Neuronal stem cell (in vitro differentiated cells): ENCODE measurements at regions not wholly inside any gene's neighbourhood (a gene's known extent, or its start where the extent isn't known, plus 50 kb on each side); places are given as distances from the start of the nearest gene placed in this dataset.

ENCODE experiments used
- DNase-seq: peaks from one replicate; pipeline ENCODE4 v3.0.0-alpha.2; 2013; ENCODE audit warnings: low spot score
- H2AFZ ChIP-seq: one replicate; pipeline ENCODE4 v1.6.1; 2013; ENCODE audit warnings: mild to moderate bottlenecking, low read length, inconsistent platforms
- H2AK5ac ChIP-seq: 2 replicates; pipeline ENCODE4 v1.6.1; 2013; ENCODE audit warnings: low read depth, mild to moderate bottlenecking, inconsistent platforms, low read length, moderate library complexity, mixed read lengths
- H2BK120ac ChIP-seq: 2 replicates; pipeline ENCODE4 v1.6.1; 2013; ENCODE audit warnings: low read depth, mild to moderate bottlenecking, inconsistent platforms, low read length, moderate library complexity, mixed read lengths
- H2BK12ac ChIP-seq: one replicate; pipeline ENCODE4 v1.6.1; 2013; ENCODE audit warnings: low read length, inconsistent platforms
- H2BK15ac ChIP-seq: 2 replicates; pipeline ENCODE4 v1.6.1; 2013; ENCODE audit warnings: mild to moderate bottlenecking, low read length, inconsistent platforms, mixed read lengths
- H2BK5ac ChIP-seq: one replicate; pipeline ENCODE4 v1.6.1; 2013; ENCODE audit warnings: inconsistent platforms, mild to moderate bottlenecking, low read length, moderate library complexity
- H3K14ac ChIP-seq: one replicate; pipeline ENCODE4 v1.6.1; 2013; ENCODE audit warnings: low read length, inconsistent platforms
- H3K18ac ChIP-seq: 2 replicates; pipeline ENCODE4 v1.6.1; 2013; ENCODE audit warnings: low read length, inconsistent platforms
- H3K23ac ChIP-seq: 2 replicates; pipeline ENCODE4 v1.6.1; 2013; ENCODE audit warnings: low read depth, mild to moderate bottlenecking, mixed read lengths, low read length, inconsistent platforms; ENCODE audit not compliant: poor library complexity
- H3K27ac ChIP-seq: replicated peaks from 3 replicates; pipeline ENCODE4 v1.5.1; 2013; ENCODE audit warnings: low read length, inconsistent platforms
- H3K27me3 ChIP-seq, 3 experiments: 2 replicates each; pipeline ENCODE4 v1.6.1; 2013; ENCODE audit warnings: low read length in 3 of 3, mild to moderate bottlenecking in 2 of 3, inconsistent platforms in 1 of 3, low read depth in 1 of 3, mixed read lengths in 1 of 3, moderate library complexity in 1 of 3; ENCODE audit not compliant: control insufficient read depth in 3 of 3, insufficient read depth in 3 of 3
- H3K36me3 ChIP-seq, 2 donors: replicated peaks in 1 of 2; 2 replicates each; pipeline ENCODE4 v1.6.1; 2013; ENCODE audit warnings: low read length in 2 of 2; ENCODE audit not compliant: control insufficient read depth in 2 of 2, insufficient read depth in 2 of 2
- H3K4ac ChIP-seq: 2 replicates; pipeline ENCODE4 v1.6.1; 2013; ENCODE audit warnings: inconsistent platforms, mild to moderate bottlenecking, low read length, moderate library complexity
- H3K4me1 ChIP-seq, 2 donors: 1 replicate in 1 of 2; 2 replicates in 1 of 2; pipeline ENCODE4 v1.6.1; 2013; ENCODE audit warnings: low read length in 2 of 2, low read depth in 1 of 2; ENCODE audit not compliant: control insufficient read depth in 2 of 2, insufficient read depth in 1 of 2
- H3K4me2 ChIP-seq: one replicate; pipeline ENCODE4 v1.6.1; 2013; ENCODE audit warnings: mild to moderate bottlenecking, low read length, inconsistent platforms; ENCODE audit not compliant: insufficient read depth, poor library complexity, severe bottlenecking
- H3K4me3 ChIP-seq, 2 donors: 2 replicates each; pipeline ENCODE4 v1.5.1; 2013; ENCODE audit warnings: low read length in 2 of 2, mild to moderate bottlenecking in 2 of 2, inconsistent platforms in 1 of 2, moderate library complexity in 1 of 2
- H3K79me1 ChIP-seq: one replicate; pipeline ENCODE4 v1.6.1; 2013; ENCODE audit warnings: low read depth, mild to moderate bottlenecking, inconsistent platforms, low read length, moderate library complexity
- H3K9ac ChIP-seq: one replicate; pipeline ENCODE4 v1.6.1; 2013; ENCODE audit warnings: mild to moderate bottlenecking, low read depth, low read length, inconsistent platforms; ENCODE audit not compliant: poor library complexity
- H3K9me3 ChIP-seq, 2 donors: replicated peaks in 1 of 2; 2 replicates each; pipeline versions ENCODE3 to v1.6.1; 2013; ENCODE audit warnings: low read length in 2 of 2, mild to moderate bottlenecking in 2 of 2, inconsistent platforms in 1 of 2, low read depth in 1 of 2, mixed read lengths in 1 of 2, moderate library complexity in 1 of 2; ENCODE audit not compliant: control insufficient read depth in 2 of 2, insufficient read depth in 1 of 2
- H4K8ac ChIP-seq: one replicate; pipeline ENCODE4 v1.6.1; 2013; ENCODE audit warnings: low read depth, mild to moderate bottlenecking, inconsistent platforms, low read length, moderate library complexity
- H4K91ac ChIP-seq: one replicate; pipeline ENCODE4 v1.6.1; 2013; ENCODE audit warnings: low read length, low read depth, mild to moderate bottlenecking, inconsistent platforms; ENCODE audit not compliant: poor library complexity
- WGBS, 2 donors: extraction: QIAGEN DNeasy Blood & Tissue Kit; methylation state at CpG; one replicate each; pipeline ENCODE4 v1.1.7; 2013; ENCODE audit warnings: missing lambda C conversion rate in 2 of 2, mixed read lengths in 1 of 2; ENCODE audit not compliant: insufficient read length in 2 of 2, insufficient replicate concordance in 1 of 2; ENCODE audit errors: extremely low coverage in 2 of 2; 5-methylcytosine and 5-hydroxymethylcytosine counted together

DNA sequence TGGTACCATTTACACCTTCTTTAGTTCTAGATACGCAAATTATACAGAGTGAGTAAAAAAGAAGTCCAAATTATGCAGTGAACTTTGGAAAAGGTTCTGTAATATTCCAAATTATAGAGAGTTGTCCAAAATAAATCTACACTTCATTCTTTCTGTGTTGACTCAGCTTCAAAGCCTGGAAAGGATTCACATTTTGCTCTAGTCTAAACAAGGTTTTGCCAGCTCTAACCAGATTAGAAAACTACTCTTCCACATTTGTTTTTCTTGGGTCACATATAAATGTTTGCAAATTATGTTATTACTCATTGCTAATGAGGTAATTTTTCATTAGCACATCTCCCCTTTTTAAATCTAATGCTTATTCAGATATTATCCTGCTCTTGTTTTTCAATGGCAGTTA is 1562.4 kb upstream of the SEL1L start:
- no peaks in the 10 kb centered on the region for H3K79me1 ChIP-seq
- DNase-seq, result no peak
- no peak overlapping the region for H3K4me3 ChIP-seq
- no peak overlapping the region for H2AFZ ChIP-seq
- no CpG with 5 or more reads among the region's 1 CpG for WGBS, 2 donors
- no peak overlapping the region for H2BK15ac ChIP-seq
- no peak overlapping the region for H4K91ac ChIP-seq
- no peak overlapping the region for H3K27ac ChIP-seq
- no peaks in the 10 kb centered on the region for H3K4me1 ChIP-seq
- no peak overlapping the region for H3K4me2 ChIP-seq
- H2AK5ac ChIP-seq, result no peak overlapping the region
- no peak overlapping the region for H2BK120ac ChIP-seq
- H3K36me3 ChIP-seq, result no peaks in the 10 kb centered on the region
- no peak overlapping the region for H3K23ac ChIP-seq
- H3K9ac ChIP-seq, result no peak overlapping the region
- H3K18ac ChIP-seq, result no peak overlapping the region
- H3K9me3 ChIP-seq, result no peaks in the 10 kb centered on the region
- no peaks in the 10 kb centered on the region for H3K27me3 ChIP-seq
- no peak overlapping the region for H3K4ac ChIP-seq
- H3K14ac ChIP-seq, result no peak overlapping the region
- no peak overlapping the region for H2BK5ac ChIP-seq
- no peak overlapping the region for H2BK12ac ChIP-seq
- no peak overlapping the region for H4K8ac ChIP-seq

DNA sequence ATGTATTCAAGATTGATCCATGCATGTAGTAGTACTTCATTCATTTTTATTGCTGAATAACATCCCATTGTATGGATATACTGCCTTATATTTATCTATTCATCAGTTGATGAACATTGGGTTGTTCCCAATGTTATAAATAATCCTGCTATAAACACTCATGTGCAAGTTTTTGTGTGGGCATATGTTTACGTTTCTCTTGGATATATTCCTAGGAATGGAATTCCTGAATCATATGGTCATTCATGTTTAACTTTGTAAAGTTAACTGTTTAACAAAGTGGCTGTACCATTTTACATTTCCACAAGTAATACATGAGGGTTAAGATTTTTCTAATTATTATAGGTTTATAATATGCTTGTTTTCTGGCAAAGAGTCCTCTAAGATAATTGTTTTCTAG is 1568.2 kb upstream of the SEL1L start:
- Histone ChIP-seq H3K18ac (no peak overlapping the region), H3K79me1 (no peaks in the 10 kb centered on the region), H3K9ac (no peak overlapping the region), H3K4me2 (no peak overlapping the region), H2BK12ac (no peak overlapping the region), H2BK15ac (no peak overlapping the region), H2BK120ac (no peak overlapping the region), H4K8ac (no peak overlapping the region), H3K4ac (no peak overlapping the region), H3K4me1 (no peaks in the 10 kb centered on the region), H3K4me3 (no peak overlapping the region), H3K36me3 (no peaks in the 10 kb centered on the region), H2BK5ac (no peak overlapping the region), H3K27ac (no peak overlapping the region), H4K91ac (no peak overlapping the region), H3K23ac (no peak overlapping the region), H2AK5ac (no peak overlapping the region), H3K14ac (no peak overlapping the region), H3K27me3 (no peaks in the 10 kb centered on the region), H3K9me3 (no peaks in the 10 kb centered on the region), H2AFZ (no peak overlapping the region)
- no peak for DNase-seq
- no CpG with 5 or more reads among the region's 1 CpG for WGBS, 2 donors

DNA sequence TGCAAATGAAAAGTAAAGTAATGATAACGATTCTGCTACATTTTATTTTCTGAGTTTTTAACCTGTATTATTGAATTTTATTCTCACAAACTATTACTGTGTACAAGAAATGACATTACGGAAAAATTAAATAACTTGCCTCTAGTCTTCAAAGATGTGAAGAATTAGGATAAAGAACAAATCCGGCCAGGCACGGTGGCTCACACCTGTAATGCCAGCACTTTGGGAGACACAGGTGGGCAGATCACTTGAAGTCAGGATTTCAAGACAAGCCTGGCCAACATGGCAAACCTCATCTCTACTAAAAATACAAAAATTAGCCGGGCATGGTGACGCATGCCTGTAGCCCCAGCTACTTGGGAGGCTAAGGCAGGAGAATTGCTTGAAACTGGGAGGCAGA is 1584.4 kb upstream of the SEL1L start:
- no peak for DNase-seq
- H3K23ac ChIP-seq, result no peak overlapping the region
- H2BK12ac ChIP-seq, result no peak overlapping the region
- H2AFZ ChIP-seq, result no peak overlapping the region
- H3K27me3 ChIP-seq, result no peaks in the 10 kb centered on the region
- no peaks in the 10 kb centered on the region for H3K9me3 ChIP-seq
- no peak overlapping the region for H3K9ac ChIP-seq
- H3K4me1 ChIP-seq, result no peaks in the 10 kb centered on the region
- H3K27ac ChIP-seq, result no peak overlapping the region
- H3K18ac ChIP-seq, result no peak overlapping the region
- no peaks in the 10 kb centered on the region for H3K79me1 ChIP-seq
- H2BK15ac ChIP-seq, result no peak overlapping the region
- H3K4me2 ChIP-seq, result no peak overlapping the region
- no peak overlapping the region for H2BK5ac ChIP-seq
- no peak overlapping the region for H3K14ac ChIP-seq
- no peak overlapping the region for H2AK5ac ChIP-seq
- no peaks in the 10 kb centered on the region for H3K36me3 ChIP-seq
- WGBS, 2 donors, result no CpG with 5 or more reads among the region's 6 CpGs
- H3K4ac ChIP-seq, result no peak overlapping the region
- H4K91ac ChIP-seq, result no peak overlapping the region
- no peak overlapping the region for H4K8ac ChIP-seq
- no peak overlapping the region for H2BK120ac ChIP-seq
- no peak overlapping the region for H3K4me3 ChIP-seq

DNA sequence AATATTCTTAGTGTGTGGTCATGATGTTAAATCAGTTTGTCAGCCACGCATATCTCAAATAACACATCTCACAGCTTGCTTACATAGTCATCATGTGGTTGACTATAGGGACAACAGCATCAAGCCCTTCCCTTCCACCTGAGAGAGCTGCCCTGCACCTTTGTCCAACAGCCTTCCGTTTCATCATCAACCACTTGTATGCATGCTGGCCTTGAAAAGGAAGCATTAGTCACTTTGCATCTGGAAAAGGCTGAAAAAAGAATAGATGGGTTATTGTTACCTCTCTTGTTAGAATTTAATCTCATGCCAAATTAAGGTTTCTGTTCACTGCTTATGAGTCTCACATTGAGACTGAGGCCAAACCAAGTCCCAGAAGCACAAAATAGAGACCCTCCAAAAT is 1586.5 kb upstream of the SEL1L start:
- Histone ChIP-seq H2BK12ac (no peak overlapping the region), H3K23ac (no peak overlapping the region), H3K9ac (no peak overlapping the region), H3K27me3 (no peaks in the 10 kb centered on the region), H3K18ac (no peak overlapping the region), H2BK5ac (no peak overlapping the region), H3K36me3 (no peaks in the 10 kb centered on the region), H2BK120ac (no peak overlapping the region), H2AK5ac (no peak overlapping the region), H3K9me3 (no peaks in the 10 kb centered on the region), H2AFZ (no peak overlapping the region), H3K4me1 (peaks cover 0 to 3% of the 10 kb centered on the region in 2 donors), H3K14ac (no peak overlapping the region), H2BK15ac (no peak overlapping the region), H3K4me2 (no peak overlapping the region), H3K27ac (no peak overlapping the region), H3K4ac (no peak overlapping the region), H3K79me1 (no peaks in the 10 kb centered on the region), H4K91ac (no peak overlapping the region), H3K4me3 (no peak overlapping the region), H4K8ac (no peak overlapping the region)
- DNase-seq, result no peak
- WGBS, 2 donors, result no CpG with 5 or more reads among the region's 2 CpGs
